ENCODE measurements at regions not wholly inside any gene's neighbourhood (a gene's known extent, or its start where the extent isn't known, plus 50 kb on each side); places are given as distances from the start of the nearest gene placed in this dataset.

DNA sequence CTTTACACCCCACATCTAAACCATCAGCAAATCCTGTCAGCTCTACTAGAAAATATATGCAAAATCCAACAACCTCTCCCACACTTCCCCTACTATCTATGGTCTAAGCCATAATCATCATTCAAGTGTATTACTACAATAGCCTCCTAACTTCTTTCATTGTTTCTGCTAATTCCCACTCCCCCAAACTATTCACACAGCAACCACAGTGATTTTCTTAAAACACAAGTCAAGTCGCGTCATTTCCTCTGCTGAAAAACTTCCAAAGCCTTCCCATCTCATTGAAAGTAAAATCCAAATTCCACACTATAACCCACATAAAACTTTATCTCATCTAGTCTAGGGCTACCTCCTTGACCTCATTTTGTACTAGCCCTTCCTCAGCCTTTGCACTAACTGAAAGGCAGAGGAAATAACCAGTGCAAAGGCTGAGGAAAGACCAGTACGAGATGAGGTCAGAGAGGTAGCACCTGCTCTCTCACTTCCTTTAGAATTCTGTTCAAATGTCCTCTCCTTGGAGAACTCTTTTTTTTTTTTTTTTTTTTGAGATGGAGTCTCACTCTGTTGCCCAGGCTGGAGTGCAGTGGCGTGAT lies 65.5 kb upstream of the MDM1 start:
- no peak for TF ChIP-seq YY1 (IDR thresholded peaks at IDR 0.05; ENCODE audit: insufficient read depth, insufficient read length)
- TF ChIP-seq ZNF274 (IDR thresholded peaks at IDR 0.05; ENCODE audit: low read depth, low read length), result no peak
